ENCODE measurements at regions not wholly inside any gene's neighbourhood (a gene's known extent, or its start where the extent isn't known, plus 50 kb on each side); places are given as distances from the start of the nearest gene placed in this dataset.

- Mint-ChIP-seq H3K4me3 (no peak overlapping the region), H3K4me1 (peaks cover 3% of the 10 kb centered on the region), H3K27me3 (no peaks in the 10 kb centered on the region), H3K9me3 (ENCODE audit: insufficient read depth) (no peaks in the 10 kb centered on the region), H3K27ac (no peak overlapping the region)
- ATAC-seq (ENCODE audit: low read depth) (no peak), DNase-seq (no peak)
- Histone ChIP-seq H2AFZ (ENCODE audit: insufficient read depth, low read depth, low read length, poor library complexity, severe bottlenecking) (no peak overlapping the region), H4K20me1 (ENCODE audit: control insufficient read depth, insufficient read depth, low read length, poor library complexity, severe bottlenecking) (no peaks in the 10 kb centered on the region), H3K36me3 (replicated peaks in 1 of 2; ENCODE audit: control extremely low read depth in 1 of 2, control insufficient read depth in 1 of 2, extremely low read depth in 1 of 2, insufficient read depth in 2 of 2, low read length in 1 of 2) (peaks cover 0 to 1% of the 10 kb centered on the region in 2 experiments), H3K4me2 (replicated peaks; ENCODE audit: low read depth, low read length, poor library complexity, severe bottlenecking) (no peak overlapping the region), H3K27me3 (replicated peaks in 1 of 4; ENCODE audit: control extremely low read depth in 1 of 4, control insufficient read depth in 3 of 4, insufficient read depth in 4 of 4, low read length in 3 of 4) (no peaks in the 10 kb centered on the region), H3K27ac (ENCODE audit: low read length in 2 of 2) (no peak overlapping the region), H3K79me2 (ENCODE audit: control insufficient read depth, insufficient read depth, low read length) (no peaks in the 10 kb centered on the region), H3K4me3 (ENCODE audit: control extremely low read depth in 1 of 5, extremely low read depth in 1 of 5, insufficient read depth in 1 of 5, low read depth in 2 of 5, low read length in 4 of 5) (no peak overlapping the region), H3K9ac (ENCODE audit: low read length) (no peak overlapping the region), H3K4me1 (ENCODE audit: control insufficient read depth in 2 of 2, insufficient read depth in 2 of 2, low read length in 2 of 2) (no peaks in the 10 kb centered on the region), H3K9me3 (ENCODE audit: control extremely low read depth in 1 of 3, control insufficient read depth in 2 of 3, insufficient read depth in 1 of 3, low read length in 2 of 3) (no peaks in the 10 kb centered on the region)
- ChIA-PET POLR2A (no interaction called here), CTCF (no interaction called here)
- 83% methylated on average over 9 of the region's 9 CpGs for WGBS (ENCODE audit: insufficient coverage)
- intact Hi-C loops (cut with micrococcal nuclease): no loop called here
- TF ChIP-seq EZH2 (IDR thresholded peaks at IDR 0.05; ENCODE audit: borderline replicate concordance, insufficient read depth, low read depth, low read length, poor library complexity, severe bottlenecking): no peak
- no peak for TF ChIP-seq CTCF (IDR thresholded peaks at IDR 0.05)
Observed at GRCh38 chr6:166872531-166873009, 83.8 kb downstream of the RNASET2 start.

- CTCF ChIA-PET: no interaction called here
- TF ChIP-seq CTCF (IDR thresholded peaks at IDR 0.05) (no peak), EZH2 (IDR thresholded peaks at IDR 0.05; ENCODE audit: borderline replicate concordance, insufficient read depth, low read depth, low read length, poor library complexity, severe bottlenecking) (no peak)
- Histone ChIP-seq H3K9ac (ENCODE audit: low read length) (no peak overlapping the region), H3K9me3 (ENCODE audit: control extremely low read depth in 1 of 3, control insufficient read depth in 2 of 3, insufficient read depth in 1 of 3, low read length in 2 of 3) (no peaks in the 10 kb centered on the region), H3K27me3 (replicated peaks in 1 of 4; ENCODE audit: control extremely low read depth in 1 of 4, control insufficient read depth in 3 of 4, insufficient read depth in 4 of 4, low read length in 3 of 4) (no peaks in the 10 kb centered on the region), H3K36me3 (replicated peaks in 1 of 2; ENCODE audit: control extremely low read depth in 1 of 2, control insufficient read depth in 1 of 2, extremely low read depth in 1 of 2, insufficient read depth in 2 of 2, low read length in 1 of 2) (no peaks in the 10 kb centered on the region), H3K4me2 (replicated peaks; ENCODE audit: low read depth, low read length, poor library complexity, severe bottlenecking) (no peak overlapping the region), H3K4me1 (ENCODE audit: control insufficient read depth in 2 of 2, insufficient read depth in 2 of 2, low read length in 2 of 2) (no peaks in the 10 kb centered on the region), H2AFZ (ENCODE audit: insufficient read depth, low read depth, low read length, poor library complexity, severe bottlenecking) (no peak overlapping the region), H3K79me2 (ENCODE audit: control insufficient read depth, insufficient read depth, low read length) (no peaks in the 10 kb centered on the region), H3K27ac (ENCODE audit: low read length in 2 of 2) (no peak overlapping the region), H3K4me3 (ENCODE audit: control extremely low read depth in 1 of 5, extremely low read depth in 1 of 5, insufficient read depth in 1 of 5, low read depth in 2 of 5, low read length in 4 of 5) (no peak overlapping the region), H4K20me1 (ENCODE audit: control insufficient read depth, insufficient read depth, low read length, poor library complexity, severe bottlenecking) (no peaks in the 10 kb centered on the region)
- Mint-ChIP-seq H3K4me1 (peaks cover 3% of the 10 kb centered on the region), H3K9me3 (ENCODE audit: insufficient read depth) (no peaks in the 10 kb centered on the region), H3K27me3 (no peaks in the 10 kb centered on the region), H3K4me3 (no peak overlapping the region), H3K27ac (no peak overlapping the region)
- intact Hi-C loops (cut with micrococcal nuclease): no loop called here
- POLR2A ChIA-PET: no interaction called here
- ATAC-seq (ENCODE audit: low read depth) (no peak), DNase-seq (no peak)
- WGBS (ENCODE audit: insufficient coverage): 98% methylated on average over 19 of the region's 20 CpGs
Observed at GRCh38 chr6:166870602-166871208, 85.6 kb downstream of the RNASET2 start.

All from B cell (primary cell).